NCI-H748 (cell line): ENCODE measurements at regions not wholly inside any gene's neighbourhood (a gene's known extent, or its start where the extent isn't known, plus 50 kb on each side); places are given as distances from the start of the nearest gene placed in this dataset.
"Not testable (repeated sequence)": the region's sequence is repeated elsewhere in the genome, so short reads cannot be mapped to it uniquely, and the experiment has no call there.

Experiments
- DNase-seq: peaks from one replicate; lab custom pipeline; 2025; ENCODE audit not compliant: unreplicated experiment; lab: John Stamatoyannopoulos, UW

DNA sequence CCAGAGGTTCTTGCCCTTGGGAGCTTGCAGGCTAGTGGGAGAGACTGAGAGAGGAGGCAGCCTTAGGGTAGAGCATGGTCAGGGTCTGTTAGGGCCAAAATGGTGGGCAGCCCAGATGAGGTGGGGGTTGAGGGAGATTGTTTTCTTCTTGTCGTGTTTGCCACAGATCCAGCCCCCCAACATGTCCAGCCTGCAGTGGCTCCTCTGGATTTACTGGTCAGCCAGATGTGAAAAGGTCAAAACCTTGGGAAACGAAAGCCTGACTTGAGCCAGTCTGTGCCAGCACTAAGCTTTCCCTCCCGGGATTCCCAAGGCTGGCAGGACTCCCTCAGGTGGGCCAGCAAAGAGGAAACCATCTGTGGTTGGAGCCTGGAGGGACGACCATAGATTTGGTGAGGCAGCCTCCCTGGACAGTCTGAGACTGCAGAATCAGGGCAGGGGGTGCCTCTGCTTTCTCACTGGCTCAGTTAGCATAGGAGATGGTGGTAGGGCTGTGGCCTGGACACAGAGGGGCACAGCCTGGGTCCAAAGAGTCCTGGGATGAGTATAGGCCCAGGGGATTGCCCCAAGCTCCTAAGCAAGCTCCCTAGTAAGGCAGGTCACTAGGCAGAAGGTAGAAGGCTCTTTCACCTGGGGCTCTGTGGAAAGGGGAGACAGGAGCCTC, 51.2 kb upstream of the PRR23C start:
- DNase-seq: no peak

DNA sequence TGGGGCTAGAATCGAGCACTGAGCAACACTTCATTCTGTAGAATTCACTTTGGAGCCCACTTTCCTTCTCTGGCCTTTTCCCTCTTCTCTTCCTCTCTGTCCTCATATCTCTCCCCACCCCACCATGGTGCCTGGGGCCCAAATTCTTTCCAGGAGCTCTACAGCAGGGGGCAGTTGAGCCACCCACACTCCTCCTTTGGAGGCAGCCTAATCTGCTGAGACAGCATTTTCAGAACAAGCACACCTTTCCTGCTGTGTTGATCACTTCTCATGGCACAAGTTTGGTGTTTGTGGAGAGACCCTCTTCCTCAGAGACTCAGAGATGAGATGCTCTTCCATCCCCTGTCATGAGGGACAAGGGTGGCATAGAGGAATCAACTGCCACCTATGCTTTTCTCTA, 52.0 kb upstream of the PRR23C start:
- DNase-seq: no peak

DNA sequence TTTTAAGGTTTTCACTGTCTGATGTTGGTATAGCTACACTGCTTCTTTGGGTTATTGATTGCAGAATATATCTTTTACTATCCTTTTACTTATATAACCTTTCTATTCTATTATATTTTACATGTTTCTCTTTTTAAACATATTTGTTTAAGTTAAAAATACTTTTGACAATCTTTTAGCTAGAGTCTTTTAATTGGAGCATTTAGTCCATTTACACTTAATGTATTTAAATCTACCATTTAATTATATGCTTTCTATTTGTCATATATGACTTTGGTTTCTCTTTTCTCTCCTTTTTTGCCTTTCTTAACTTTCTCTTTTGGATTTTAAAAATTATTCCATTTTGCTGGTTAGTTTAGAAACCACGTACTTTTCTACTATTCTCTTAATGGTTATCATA, 53.7 kb upstream of the PRR23C start:
- DNase-seq: no peak

GRCh38 chr3:139099968-139100817, 55.5 kb upstream of the PRR23C start:
- no peak for DNase-seq

DNA sequence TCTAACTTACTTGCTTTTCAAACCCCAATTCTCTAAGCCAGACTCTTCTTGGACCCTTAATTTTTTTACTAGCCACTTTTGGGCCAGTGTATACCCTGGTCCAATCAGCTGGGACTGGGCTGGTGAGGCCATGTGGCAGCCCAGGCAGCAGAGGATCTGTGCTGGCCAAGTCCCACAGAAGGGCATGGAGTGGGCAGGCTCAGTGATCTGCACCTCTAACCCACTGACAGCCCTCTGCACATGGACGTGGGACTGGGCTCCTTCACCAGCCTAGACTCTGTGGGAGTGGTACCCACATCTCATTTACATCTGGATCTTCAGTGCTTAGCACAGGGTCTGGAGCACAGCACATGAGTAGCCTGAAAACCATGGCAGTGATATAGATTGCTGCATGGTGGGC, 56.1 kb upstream of the PRR23C start:
- no peak for DNase-seq

- no peak for DNase-seq
These were observed 56.7 kb upstream of the PRR23C start for GRCh38 chr3:139101396-139101795.

DNA sequence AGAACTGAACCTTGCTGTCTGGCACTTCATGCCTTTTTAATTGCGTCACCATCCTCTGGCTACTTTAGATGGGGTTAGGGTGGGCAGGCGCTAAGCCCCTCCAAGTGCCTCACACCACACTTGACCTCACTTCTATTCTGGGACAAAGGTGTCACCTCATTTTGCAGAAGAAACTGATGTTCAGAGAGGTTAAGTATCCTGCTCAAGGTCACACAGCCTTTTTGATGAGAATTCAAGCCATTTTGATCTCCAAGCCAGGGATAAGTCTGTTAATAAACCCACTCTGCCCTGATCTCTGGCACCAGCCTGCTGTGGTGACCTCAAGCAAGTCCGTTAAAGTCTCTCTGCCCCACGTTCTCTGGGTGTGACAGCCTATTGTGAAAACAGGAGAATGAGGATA, 58.8 kb upstream of the PRR23C start:
- DNase-seq: no peak

DNA sequence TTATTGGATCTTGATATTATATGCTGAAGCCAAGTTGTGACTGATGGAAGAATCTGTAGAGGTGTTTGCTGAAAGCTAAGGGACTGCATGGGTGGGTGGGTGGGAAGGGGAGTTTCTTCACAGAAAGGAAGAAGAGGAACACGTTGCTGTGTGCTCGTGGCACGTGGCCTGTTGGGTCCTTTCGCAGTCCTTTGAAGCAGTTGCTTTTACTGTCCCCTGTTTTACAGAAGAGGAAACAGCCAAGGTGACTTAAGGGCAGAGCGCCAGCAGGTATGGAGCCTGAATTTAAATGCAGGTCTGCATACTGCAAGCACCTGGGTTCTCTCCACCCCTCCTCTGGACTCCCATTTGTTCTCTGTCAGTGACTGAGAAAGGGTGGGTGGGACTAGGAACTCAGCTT, 59.4 kb upstream of the PRR23C start:
- no peak for DNase-seq

DNA sequence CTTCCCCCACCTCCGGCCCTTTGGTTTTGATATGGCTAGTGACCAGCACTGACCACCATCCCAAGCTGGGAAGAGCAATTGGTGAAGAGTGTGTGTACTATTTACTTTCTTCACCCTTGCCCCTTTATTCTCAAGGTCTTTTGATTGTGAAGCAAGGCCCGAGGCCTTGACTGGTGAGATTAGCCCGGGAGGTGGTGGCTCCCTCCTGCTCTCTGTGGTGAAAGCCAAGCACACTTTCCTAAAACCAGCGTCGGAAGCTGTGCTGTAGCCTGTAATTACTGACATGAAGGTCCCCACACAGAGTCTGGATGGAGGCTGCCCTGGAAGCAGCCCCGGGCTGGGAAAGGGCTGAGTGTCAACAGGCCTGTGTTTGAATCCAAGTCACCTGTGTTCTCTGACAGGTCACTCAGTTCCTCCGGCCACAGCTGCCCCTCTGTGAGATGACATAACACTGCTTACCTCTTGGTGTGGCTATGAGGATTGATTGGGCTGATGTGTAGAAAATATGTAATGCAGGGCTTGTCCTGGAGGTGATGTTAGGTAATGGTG, 60.5 kb upstream of the PRR23C start:
- no peak for DNase-seq

DNA sequence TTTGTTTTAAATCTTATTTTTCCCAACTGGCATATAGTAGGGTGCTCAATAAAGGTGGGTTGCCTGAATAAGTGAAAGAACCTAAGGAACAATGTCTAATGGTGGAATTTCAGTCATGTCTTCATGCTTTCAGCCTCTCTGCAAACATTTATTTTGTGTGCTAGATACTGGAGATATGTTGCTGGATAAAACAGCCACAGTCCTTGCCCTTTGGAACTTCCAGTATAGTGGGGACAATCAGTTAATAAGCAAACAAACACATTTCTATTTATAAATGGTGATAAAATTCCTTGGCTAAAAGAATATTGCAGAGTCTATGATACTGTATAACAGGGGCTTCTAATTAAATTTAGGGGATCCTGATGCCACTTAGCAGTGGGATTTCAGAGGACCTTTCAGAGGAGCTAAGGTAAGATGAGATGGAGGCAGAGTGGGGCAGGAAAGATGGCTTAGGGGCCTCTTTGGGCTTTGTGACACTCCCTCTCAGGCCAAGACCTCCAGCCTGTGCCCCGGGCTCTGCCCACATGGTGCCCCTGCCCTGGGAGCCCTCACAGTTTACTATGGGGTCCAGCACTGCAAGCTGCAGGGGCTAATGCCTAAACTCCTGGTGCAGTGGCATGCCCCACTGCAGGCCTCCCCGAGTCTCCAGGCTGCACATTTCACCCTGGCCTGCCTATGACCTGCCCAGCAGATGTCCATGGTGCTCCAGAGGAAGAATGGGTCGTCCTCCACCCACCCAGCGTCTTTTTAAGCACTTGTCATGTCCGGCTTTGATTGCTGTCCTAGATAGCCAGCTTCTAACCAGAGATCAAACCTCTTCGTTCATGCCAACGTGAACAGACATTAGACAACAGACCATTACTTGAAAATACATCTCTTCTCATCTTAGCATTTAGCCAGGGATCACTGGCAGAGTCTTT, 61.6 kb upstream of the PRR23C start:
- DNase-seq: no peak

GRCh38 chr3:139107424-139108252, 62.9 kb upstream of the PRR23C start:
- DNase-seq: no peak

GRCh38 chr3:139108253-139108969, 63.7 kb upstream of the PRR23C start:
- DNase-seq: no peak

GRCh38 chr3:139109271-139109670, 64.6 kb upstream of the PRR23C start:
- DNase-seq: no peak

GRCh38 chr3:139110072-139110830, 65.6 kb upstream of the PRR23C start:
- DNase-seq: no peak

- not testable (repeated sequence) for DNase-seq
These were observed 66.2 kb upstream of the PRR23C start for GRCh38 chr3:139110929-139111328.

GRCh38 chr3:139111392-139112229, 66.9 kb upstream of the PRR23C start:
- DNase-seq: peak; percentile 37

DNA sequence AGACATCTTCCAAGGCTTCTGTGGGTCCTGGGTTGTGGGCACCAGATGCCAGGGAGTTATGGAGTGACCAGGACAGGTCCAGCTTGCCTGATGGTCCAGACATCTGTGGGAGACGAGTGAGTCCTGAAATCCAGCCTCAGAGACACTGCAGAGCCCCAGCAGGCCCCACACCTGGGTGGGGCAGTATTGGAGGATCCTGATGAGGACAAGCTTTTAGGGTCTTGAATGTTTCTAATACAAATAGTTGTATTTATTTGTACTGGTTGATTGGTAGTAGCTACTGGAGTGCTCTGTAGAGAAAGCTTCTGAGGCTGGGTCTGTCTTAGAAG, 67.5 kb upstream of the PRR23C start:
- DNase-seq: no peak
